Right lobe of liver (tissue), 6 donors: ENCODE measurements at regions not wholly inside any gene's neighbourhood (a gene's known extent, or its start where the extent isn't known, plus 50 kb on each side); places are given as distances from the start of the nearest gene placed in this dataset.
A peak's percentile ranks its signal among the peaks of the same experiment; 100 is the strongest.

Source experiments
- ATAC-seq, 4 donors: fragments of 200-7000 bp; cut with Tn5 transposase; one replicate each; pipeline ENCODE4 v1.9.1; 2020; ENCODE audit warnings: mild to moderate bottlenecking in 4 of 4, moderate library complexity in 4 of 4
- DNase-seq, 3 donors: peaks; one replicate each; pipeline ENCODE4 v3.0.0-alpha.2; 2020
- H3K27ac ChIP-seq, 3 donors: fragments of 200-600 bp; one replicate each; pipeline ENCODE4 v1.8.0; 2022
- H3K27me3 ChIP-seq, 2 donors: fragments of 200-600 bp; one replicate each; pipeline ENCODE4 v1.8.0; 2022
- H3K36me3 ChIP-seq, 4 donors: fragments of 200-600 bp; sonication (generic) in 1 of 4; one replicate each; pipeline versions ENCODE4 v1.5.1 to v1.8.0; 2017 to 2022; ENCODE audit warnings: control low read depth in 1 of 4
- H3K4me1 ChIP-seq, 4 donors: fragments of 200-600 bp; sonication (generic) in 1 of 4; one replicate each; pipeline versions ENCODE4 v1.5.1 to v1.8.0; 2017 to 2022; ENCODE audit warnings: control low read depth in 1 of 4
- H3K4me3 ChIP-seq, 3 donors: fragments of 200-600 bp; one replicate each; pipeline ENCODE4 v1.8.0; 2022
- H3K9me3 ChIP-seq, 4 donors: fragments of 200-600 bp; sonication (generic) in 1 of 4; one replicate each; pipeline versions ENCODE4 v1.5.1 to v1.8.0; 2017 to 2022; ENCODE audit warnings: control low read depth in 1 of 4
- CTCF ChIP-seq, 4 donors: fragments of 200-600 bp in 3 of 4; fragments of 450-650 bp in 1 of 4; IDR thresholded peaks; one replicate each; pipeline versions ENCODE4 v1.5.1 to v1.8.0; 2016 to 2022; ENCODE audit warnings: antibody characterized with exemption in 4 of 4, mild to moderate bottlenecking in 2 of 4
- POLR2A ChIP-seq: fragments of 450-650 bp; IDR thresholded peaks from one replicate; pipeline ENCODE4 v1.6.1; 2017; ENCODE audit warnings: antibody characterized with exemption, mild to moderate bottlenecking
- WGBS: methylation state at CpG from one replicate; pipeline ENCODE4 v1.1.6; 2018; ENCODE audit warnings: low coverage, low lambda C conversion rate; ENCODE audit not compliant: insufficient coverage; ENCODE audit errors: missing lambda C conversion rate; 5-methylcytosine and 5-hydroxymethylcytosine counted together
- intact Hi-C, 2 donors: fragments of 100-400 bp; cut with DNase I; formaldehyde crosslinking; loops; one replicate each; pipeline versions ENCODE4 v1.11.2 to v1.14.1; 2022
- donor health status: DM: no; HTN: yes; CAD: no.
- donor health status: DM: no; HTN: no; CAD: no.
- donor health status: DM: no; HTN: no; CAD: no.
- donor health status: DM: no; HTN: yes; CAD: no.
- donor health status: DM: no; HTN: yes; CAD: no.

GRCh38 chr6:90368001-90368400 lies 71.4 kb upstream of the BACH2 start:
- no peak for ATAC-seq
- Histone ChIP-seq H3K4me1 (no peaks in the 10 kb centered on the region), H3K4me3 (no peak overlapping the region), H3K36me3 (no peaks in the 10 kb centered on the region), H3K27me3 (no peaks in the 10 kb centered on the region), H3K27ac (no peak overlapping the region), H3K9me3 (no peaks in the 10 kb centered on the region)
- WGBS: 14% methylated on average over 2 of the region's 3 CpGs
- DNase-seq: no peak
- intact Hi-C loops: no loop called here
- no peak for TF ChIP-seq CTCF (IDR thresholded peaks at IDR 0.05)
- no peak for TF ChIP-seq POLR2A

- Histone ChIP-seq H3K4me3 (no peak overlapping the region), H3K27me3 (no peaks in the 10 kb centered on the region), H3K4me1 (no peaks in the 10 kb centered on the region), H3K9me3 (no peaks in the 10 kb centered on the region), H3K27ac (no peak overlapping the region), H3K36me3 (no peaks in the 10 kb centered on the region)
- DNase-seq (no peak), ATAC-seq (peak; percentile 63 to 81 (median 76))
- TF ChIP-seq POLR2A (no peak), CTCF (IDR thresholded peaks at IDR 0.05) (no peak)
- WGBS: 62% methylated on average over 7 of the region's 7 CpGs
- intact Hi-C loops: no loop called here
Measured at GRCh38 chr6:90365565-90366219, 69.0 kb upstream of the BACH2 start.

GRCh38 chr6:90365002-90365401 lies 68.4 kb upstream of the BACH2 start:
- intact Hi-C loops: no loop called here
- no peak overlapping the region for H3K27ac ChIP-seq
- ATAC-seq (no peak), DNase-seq (no peak)
- TF ChIP-seq CTCF (IDR thresholded peaks at IDR 0.05) (no peak), POLR2A (no peak)
- no peaks in the 10 kb centered on the region for H3K36me3 ChIP-seq
- H3K4me3 ChIP-seq: no peak overlapping the region
- WGBS: 77% methylated on average over 5 of the region's 5 CpGs
- H3K27me3 ChIP-seq: no peaks in the 10 kb centered on the region
- H3K9me3 ChIP-seq: no peaks in the 10 kb centered on the region
- H3K4me1 ChIP-seq: no peaks in the 10 kb centered on the region

- no peaks in the 10 kb centered on the region for H3K36me3 ChIP-seq
- no peaks in the 10 kb centered on the region for H3K9me3 ChIP-seq
- H3K4me1 ChIP-seq: no peaks in the 10 kb centered on the region
- H3K27ac ChIP-seq: no peak overlapping the region
- no peak overlapping the region for H3K4me3 ChIP-seq
- ATAC-seq: no peak
- H3K27me3 ChIP-seq: no peaks in the 10 kb centered on the region
- DNase-seq: no peak
- intact Hi-C loops: no loop called here
- WGBS: 77% methylated on average over 4 of the region's 5 CpGs
- TF ChIP-seq POLR2A (no peak), CTCF (IDR thresholded peaks at IDR 0.05) (no peak)
Measured at GRCh38 chr6:90364286-90364685, 67.6 kb upstream of the BACH2 start.

GRCh38 chr6:90362318-90362717 lies 65.7 kb upstream of the BACH2 start:
- H3K27ac ChIP-seq: no peak overlapping the region
- no peak for ATAC-seq
- intact Hi-C loops: no loop called here

More at GRCh38 chr6:90362318-90362717, 65.7 kb upstream of the BACH2 start:
- TF ChIP-seq CTCF (IDR thresholded peaks at IDR 0.05) (no peak), POLR2A (no peak)
- no peaks in the 10 kb centered on the region for H3K9me3 ChIP-seq
- WGBS: 48% methylated on average over 3 of the region's 3 CpGs
- no peak overlapping the region for H3K4me3 ChIP-seq
- H3K27me3 ChIP-seq: no peaks in the 10 kb centered on the region
- no peak for DNase-seq
- no peaks in the 10 kb centered on the region for H3K4me1 ChIP-seq
- H3K36me3 ChIP-seq: no peaks in the 10 kb centered on the region
